Uterus (tissue), 2 donors: ENCODE measurements at regions not wholly inside any gene's neighbourhood (a gene's known extent, or its start where the extent isn't known, plus 50 kb on each side); places are given as distances from the start of the nearest gene placed in this dataset.
"Not testable (repeated sequence)": the region's sequence is repeated elsewhere in the genome, so short reads cannot be mapped to it uniquely, and the experiment has no call there.

Experiments
- POLR2A ChIP-seq, 2 donors: fragments of 450-650 bp; IDR thresholded peaks; one replicate each; pipeline ENCODE4 v1.6.1; 2016; ENCODE audit warnings: antibody characterized with exemption in 2 of 2, mild to moderate bottlenecking in 1 of 2, moderate library complexity in 1 of 2
- TF ChIP-seq, protein P1 (sequence below), 4 experiments: fragments of 200-600 bp in 2 of 4; fragments of 450-650 bp in 2 of 4; sonication (generic) in 2 of 4; IDR thresholded peaks; one replicate each; pipeline ENCODE4 v1.5.1; 2016 to 2019; ENCODE audit warnings: antibody characterized with exemption in 4 of 4, mild to moderate bottlenecking in 2 of 4, moderate library complexity in 1 of 4

DNA sequence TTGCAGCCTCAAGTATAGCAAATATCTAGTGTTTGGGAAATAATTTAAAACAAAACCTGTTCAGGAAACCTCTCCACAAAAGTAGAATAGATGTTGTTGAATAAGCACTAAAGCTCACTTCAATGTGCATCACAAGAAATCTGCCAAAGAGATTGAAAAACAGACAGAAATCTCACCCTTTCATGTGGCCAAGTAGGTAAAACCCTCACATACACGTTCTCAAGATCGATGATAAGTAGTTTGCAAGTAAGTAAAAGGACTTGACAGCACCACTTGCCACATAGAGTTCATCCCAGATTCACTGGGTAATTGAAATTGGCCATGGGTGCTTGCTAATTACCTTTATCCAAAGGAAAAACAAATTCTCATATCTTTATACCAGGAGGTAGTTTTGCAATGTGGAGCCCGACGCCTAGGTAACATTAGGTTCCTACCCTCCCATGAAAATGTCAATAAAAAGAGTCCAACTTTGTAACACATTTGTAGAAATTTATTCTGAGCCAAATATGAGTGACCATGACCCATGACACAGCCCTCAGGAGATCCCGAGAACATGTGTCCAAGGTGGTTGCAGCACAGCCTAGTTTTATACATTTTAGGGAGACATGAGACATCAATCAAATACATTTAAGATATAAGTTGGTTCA lies 80.4 kb upstream of the ZNF658 start:
- TF ChIP-seq, protein P1, sequence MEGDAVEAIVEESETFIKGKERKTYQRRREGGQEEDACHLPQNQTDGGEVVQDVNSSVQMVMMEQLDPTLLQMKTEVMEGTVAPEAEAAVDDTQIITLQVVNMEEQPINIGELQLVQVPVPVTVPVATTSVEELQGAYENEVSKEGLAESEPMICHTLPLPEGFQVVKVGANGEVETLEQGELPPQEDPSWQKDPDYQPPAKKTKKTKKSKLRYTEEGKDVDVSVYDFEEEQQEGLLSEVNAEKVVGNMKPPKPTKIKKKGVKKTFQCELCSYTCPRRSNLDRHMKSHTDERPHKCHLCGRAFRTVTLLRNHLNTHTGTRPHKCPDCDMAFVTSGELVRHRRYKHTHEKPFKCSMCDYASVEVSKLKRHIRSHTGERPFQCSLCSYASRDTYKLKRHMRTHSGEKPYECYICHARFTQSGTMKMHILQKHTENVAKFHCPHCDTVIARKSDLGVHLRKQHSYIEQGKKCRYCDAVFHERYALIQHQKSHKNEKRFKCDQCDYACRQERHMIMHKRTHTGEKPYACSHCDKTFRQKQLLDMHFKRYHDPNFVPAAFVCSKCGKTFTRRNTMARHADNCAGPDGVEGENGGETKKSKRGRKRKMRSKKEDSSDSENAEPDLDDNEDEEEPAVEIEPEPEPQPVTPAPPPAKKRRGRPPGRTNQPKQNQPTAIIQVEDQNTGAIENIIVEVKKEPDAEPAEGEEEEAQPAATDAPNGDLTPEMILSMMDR (IDR thresholded peaks at IDR 0.05): not testable (repeated sequence)
- TF ChIP-seq POLR2A (IDR thresholded peaks at IDR 0.05): not testable (repeated sequence)
